Liver (tissue), 8 donors: ENCODE measurements at regions not wholly inside any gene's neighbourhood (a gene's known extent, or its start where the extent isn't known, plus 50 kb on each side); places are given as distances from the start of the nearest gene placed in this dataset.

ENCODE experiments used
- DNase-seq: peaks from one replicate; pipeline ENCODE4 v3.0.0-alpha.2; 2017; ENCODE audit warnings: low spot score
- H3K27ac ChIP-seq, 2 donors: one replicate each; pipeline ENCODE4 v1.7.0; 2013; ENCODE audit warnings: inconsistent platforms in 2 of 2, low read length in 2 of 2, control low read depth in 1 of 2, low read depth in 1 of 2, mild to moderate bottlenecking in 1 of 2
- H3K27me3 ChIP-seq, 4 donors: one replicate each; pipeline versions ENCODE4 v1.6.1 to v1.7.0; 2013; ENCODE audit warnings: low read length in 3 of 4, inconsistent platforms in 1 of 4, mild to moderate bottlenecking in 1 of 4, moderate library complexity in 1 of 4; ENCODE audit not compliant: control insufficient read depth in 4 of 4, insufficient read depth in 4 of 4
- H3K36me3 ChIP-seq, 4 donors: one replicate each; pipeline versions ENCODE4 v1.6.1 to v1.7.0; 2013; ENCODE audit warnings: low read length in 3 of 4, mild to moderate bottlenecking in 3 of 4, low read depth in 1 of 4, moderate library complexity in 1 of 4; ENCODE audit not compliant: control insufficient read depth in 4 of 4, insufficient read depth in 3 of 4
- H3K4me1 ChIP-seq, 4 donors: one replicate each; pipeline versions ENCODE4 v1.6.1 to v1.7.0; 2013; ENCODE audit warnings: low read length in 3 of 4, mild to moderate bottlenecking in 3 of 4, moderate library complexity in 1 of 4; ENCODE audit not compliant: control insufficient read depth in 4 of 4, insufficient read depth in 4 of 4
- H3K4me3 ChIP-seq, 3 donors: one replicate each; pipeline versions ENCODE4 v1.6.1 to v1.7.0; 2013; ENCODE audit warnings: low read length in 3 of 3, control low read depth in 1 of 3, low read depth in 1 of 3, mild to moderate bottlenecking in 1 of 3
- H3K9ac ChIP-seq, 2 donors: one replicate each; pipeline ENCODE4 v1.7.0; 2013; ENCODE audit warnings: low read length in 2 of 2, mild to moderate bottlenecking in 2 of 2, moderate library complexity in 2 of 2, control low read depth in 1 of 2, low read depth in 1 of 2
- H3K9me3 ChIP-seq, 4 donors: one replicate each; pipeline versions ENCODE4 v1.6.1 to v1.7.0; 2013; ENCODE audit warnings: low read length in 3 of 4; ENCODE audit not compliant: control insufficient read depth in 4 of 4
- ATF3 ChIP-seq: IDR thresholded peaks from 2 replicates; pipeline ENCODE4 v1.6.1; 2016; ENCODE audit warnings: antibody characterized with exemption
- CTCF ChIP-seq: fragments of 150-350 bp; IDR thresholded peaks from 2 replicates; pipeline ENCODE4 v1.5.1; 2017; ENCODE audit warnings: improper control_type of control experiment, low read depth, low read length; ENCODE audit not compliant: missing input control
- EGR1 ChIP-seq, 2 donors: IDR thresholded peaks; 2 replicates each; pipeline ENCODE4 v1.6.1; 2016 to 2018; ENCODE audit warnings: antibody characterized with exemption in 2 of 2, low read depth in 2 of 2
- FOXA2 ChIP-seq: IDR thresholded peaks from 2 replicates; pipeline ENCODE4 v1.6.1; 2016; ENCODE audit warnings: antibody characterized with exemption
- HNF4G ChIP-seq: IDR thresholded peaks from 2 replicates; pipeline ENCODE4 v1.6.1; 2016; ENCODE audit warnings: antibody characterized with exemption
- JUND ChIP-seq, 2 donors: IDR thresholded peaks; 2 replicates each; pipeline ENCODE4 v1.6.1; 2016; ENCODE audit warnings: antibody characterized with exemption in 2 of 2
- NR2F2 ChIP-seq: IDR thresholded peaks from 2 replicates; pipeline ENCODE4 v1.6.1; 2016; ENCODE audit warnings: antibody characterized with exemption
- RAD21 ChIP-seq, 2 donors: IDR thresholded peaks; 2 replicates each; pipeline ENCODE4 v1.6.1; 2016; ENCODE audit warnings: antibody characterized with exemption in 2 of 2, mild to moderate bottlenecking in 2 of 2
- REST ChIP-seq: IDR thresholded peaks from 2 replicates; pipeline ENCODE4 v1.6.1; 2016; ENCODE audit warnings: antibody characterized with exemption, mild to moderate bottlenecking
- RXRA ChIP-seq, 2 donors: IDR thresholded peaks; 2 replicates each; pipeline ENCODE4 v1.6.1; 2017 to 2018; ENCODE audit warnings: antibody characterized with exemption in 2 of 2, mild to moderate bottlenecking in 1 of 2
- TAF1 ChIP-seq: conservative IDR thresholded peaks from 2 replicates; pipeline ENCODE4 v1.6.1; 2016; ENCODE audit warnings: antibody characterized with exemption, mild to moderate bottlenecking
- YY1 ChIP-seq: IDR thresholded peaks from 2 replicates; pipeline ENCODE4 v1.6.1; 2016; ENCODE audit warnings: antibody characterized with exemption, mild to moderate bottlenecking
- WGBS: extraction: QIAGEN DNeasy Blood & Tissue Kit; methylation state at CpG from one replicate; pipeline ENCODE4 v1.1.7; 2013; 5-methylcytosine and 5-hydroxymethylcytosine counted together
- donor health status: healthy.
- donor health status: healthy.
- donor health status: healthy.
- donor health status: healthy.
- donor health status: healthy.

- H3K9me3 ChIP-seq = peaks cover 0 to 4% (median 2%) of the 10 kb centered on the region in 4 donors
- no peak for DNase-seq
- H3K27ac ChIP-seq = no peak overlapping the region
- no peak overlapping the region for H3K9ac ChIP-seq
- no peak overlapping the region for H3K4me3 ChIP-seq
- H3K27me3 ChIP-seq = no peaks in the 10 kb centered on the region
- WGBS = 82% methylated on average over 6 of the region's 6 CpGs
- H3K36me3 ChIP-seq = no peaks in the 10 kb centered on the region
- TF ChIP-seq ATF3 = no peak
- no peak for TF ChIP-seq CTCF
- no peak for TF ChIP-seq JUND (IDR thresholded peaks at IDR 0.05)
- no peak for TF ChIP-seq EGR1 (IDR thresholded peaks at IDR 0.05; ENCODE audit: low read depth in 2 of 2)
- no peak for TF ChIP-seq HNF4G
- no peak for TF ChIP-seq REST
- TF ChIP-seq NR2F2 = no peak
- TF ChIP-seq FOXA2 = no peak
- no peak for TF ChIP-seq RAD21 (IDR thresholded peaks at IDR 0.05)
- H3K4me1 ChIP-seq = no peaks in the 10 kb centered on the region
Measured at GRCh38 chr1:222275729-222276465, 272.0 kb downstream of the HHIPL2 start.

GRCh38 chr1:222275001-222275728 is 272.7 kb downstream of the HHIPL2 start:
- peaks cover 0 to 4% (median 2%) of the 10 kb centered on the region in 4 donors for H3K9me3 ChIP-seq
- H3K27ac ChIP-seq = no peak overlapping the region
- H3K36me3 ChIP-seq = no peaks in the 10 kb centered on the region
- H3K4me1 ChIP-seq = no peaks in the 10 kb centered on the region
- H3K9ac ChIP-seq = no peak overlapping the region
- no peaks in the 10 kb centered on the region for H3K27me3 ChIP-seq
- no peak for TF ChIP-seq HNF4G
- no peak for TF ChIP-seq NR2F2
- TF ChIP-seq RXRA (IDR thresholded peaks at IDR 0.05) = no peak
- TF ChIP-seq JUND (IDR thresholded peaks at IDR 0.05) = no peak
- no peak for TF ChIP-seq EGR1 (IDR thresholded peaks at IDR 0.05; ENCODE audit: low read depth in 2 of 2)
- TF ChIP-seq YY1 = no peak
- no peak for TF ChIP-seq TAF1
- no peak for DNase-seq
- H3K4me3 ChIP-seq = no peak overlapping the region
- 82% methylated on average over 4 of the region's 4 CpGs for WGBS
